GM12878 (cell line): ENCODE measurements at regions not wholly inside any gene's neighbourhood (a gene's known extent, or its start where the extent isn't known, plus 50 kb on each side); places are given as distances from the start of the nearest gene placed in this dataset.

ENCODE experiments used
- ATAC-seq: fragments of 200-7000 bp; cut with Tn5 transposase; 3 replicates; pipeline ENCODE4 v1.9.1; 2020; ENCODE audit warnings: mild to moderate bottlenecking, moderate library complexity
- BruUV-seq: library from RNA; stranded (reverse); fragments of 400-500 nt; replicated peaks from 2 replicates; lab custom pipeline; 2021; lab: Mats Ljungman, UMichigan
- CTCF ChIA-PET: fragments of 300-600 bp; sonication (Branson Sonifier 250); formaldehyde crosslinking; extraction: SDS; loops from one replicate; lab custom pipeline; 2021; ENCODE audit warnings: inconsistent platforms; lab: Yijun Ruan, JAX
- POLR2A ChIA-PET: fragments of 350-600 bp; formaldehyde crosslinking; extraction: SDS; loops from one replicate; lab custom pipeline; 2021; ENCODE audit warnings: inconsistent platforms; lab: Charles Lee
- RAD21 ChIA-PET: fragments of 300-600 bp; sonication (Branson Sonifier 250); formaldehyde crosslinking; loops from one replicate; lab custom pipeline; 2023; ENCODE audit warnings: antibody characterized with exemption; ENCODE audit not compliant: unreplicated experiment; lab: Charles Lee
- SMC1A ChIA-PET: fragments of 300-600 bp; sonication (Branson Sonifier 250); formaldehyde crosslinking; loops from one replicate; lab custom pipeline; 2023; ENCODE audit not compliant: unreplicated experiment, uncharacterized antibody; lab: Charles Lee
- DNase-seq: peaks from one replicate; pipeline ENCODE4 v3.0.0-alpha.2; 2011; ENCODE audit warnings: low read depth, low spot score
- FAIRE-seq: peaks from 3 replicates; lab custom pipeline; 2011; peaks lifted over from hg19 to GRCh38; lab: Jason Lieb, UNC
- H2AFZ ChIP-seq: 2 replicates; pipeline ENCODE4 v1.6.0; 2011; ENCODE audit warnings: low read depth, low read length, control low read depth; ENCODE audit not compliant: control insufficient read depth
- H3K27ac ChIP-seq: 2 replicates; pipeline ENCODE4 v1.5.1; 2011; ENCODE audit warnings: control low read depth; ENCODE audit not compliant: control insufficient read depth, insufficient read depth
- H3K27me3 ChIP-seq, 2 experiments: replicated peaks in 1 of 2; 2 replicates each; pipeline versions ENCODE4 v1.6.0 to v1.6.1; 2011; ENCODE audit warnings: low read length in 1 of 2; ENCODE audit not compliant: control insufficient read depth in 2 of 2, insufficient read depth in 2 of 2
- H3K36me3 ChIP-seq, 2 experiments: 2 replicates each; pipeline ENCODE4 v1.5.1; 2011; ENCODE audit warnings: low read length in 1 of 2; ENCODE audit not compliant: control insufficient read depth in 2 of 2, insufficient read depth in 2 of 2
- H3K4me1 ChIP-seq: 2 replicates; pipeline ENCODE4 v1.6.1; 2011; ENCODE audit warnings: mild to moderate bottlenecking, low read length, moderate library complexity, mixed read lengths; ENCODE audit not compliant: control insufficient read depth, insufficient read depth
- H3K4me2 ChIP-seq: 2 replicates; pipeline ENCODE4 v1.6.0; 2011; ENCODE audit warnings: control low read depth; ENCODE audit not compliant: control insufficient read depth, insufficient read depth
- H3K4me3 ChIP-seq: fragments of 200-600 bp; sonication (generic); 2 replicates; pipeline ENCODE4 v1.5.1; 2016
- H3K79me2 ChIP-seq: 2 replicates; pipeline ENCODE4 v1.6.0; 2011; ENCODE audit warnings: low read length; ENCODE audit not compliant: control insufficient read depth, insufficient read depth
- H3K9ac ChIP-seq: 2 replicates; pipeline ENCODE4 v1.8.0; 2011; ENCODE audit warnings: low read length, control low read depth, mixed read lengths; ENCODE audit not compliant: control insufficient read depth, insufficient read depth
- H3K9me3 ChIP-seq: replicated peaks from 3 replicates; pipeline ENCODE4 v1.5.1; 2011; ENCODE audit warnings: mild to moderate bottlenecking, low read length; ENCODE audit not compliant: control insufficient read depth, insufficient read depth
- H4K20me1 ChIP-seq: 2 replicates; pipeline ENCODE4 v1.6.0; 2011; ENCODE audit not compliant: control insufficient read depth, insufficient read depth
- BRCA1 ChIP-seq: IDR thresholded peaks from 2 replicates; pipeline ENCODE4 v1.6.1; 2011; ENCODE audit warnings: low read depth, low read length, improper control_type of control experiment
- CHD2 ChIP-seq: IDR thresholded peaks from 2 replicates; pipeline ENCODE4 v1.6.1; 2011; ENCODE audit warnings: low read depth, low read length, improper control_type of control experiment, borderline replicate concordance
- CREB1 ChIP-seq: IDR thresholded peaks from 2 replicates; pipeline ENCODE4 v1.6.1; 2012; ENCODE audit warnings: low read depth, mild to moderate bottlenecking, inconsistent platforms
- FOXK2 ChIP-seq: fragments of 450-650 bp; IDR thresholded peaks from 2 replicates; pipeline ENCODE4 v1.6.1; 2017; ENCODE audit warnings: mild to moderate bottlenecking, moderate library complexity
- IKZF1 ChIP-seq: fragments of 450-650 bp; conservative IDR thresholded peaks from 2 replicates; pipeline ENCODE4 v1.6.1; 2017; ENCODE audit warnings: antibody characterized with exemption, mild to moderate bottlenecking
- IKZF2 ChIP-seq, 2 experiments: fragments of 450-650 bp; IDR thresholded peaks; 2 replicates each; pipeline ENCODE4 v1.6.1; 2017; ENCODE audit warnings: mild to moderate bottlenecking in 2 of 2, moderate library complexity in 2 of 2
- KDM1A ChIP-seq: fragments of 200-600 bp; sonication (generic); IDR thresholded peaks from 2 replicates; pipeline ENCODE4 v1.6.1; 2016; ENCODE audit warnings: borderline replicate concordance
- MTA3 ChIP-seq: IDR thresholded peaks from 2 replicates; pipeline ENCODE4 v1.6.1; 2012; ENCODE audit warnings: low read length, inconsistent platforms, borderline replicate concordance
- PAX8 ChIP-seq: fragments of 450-650 bp; IDR thresholded peaks from 2 replicates; pipeline ENCODE4 v1.6.1; 2017; ENCODE audit warnings: mild to moderate bottlenecking, moderate library complexity
- SUZ12 ChIP-seq: fragments of 200-600 bp; sonication (generic); IDR thresholded peaks from one replicate; pipeline ENCODE4 v1.6.1; 2018; ENCODE audit warnings: antibody characterized with exemption, mild to moderate bottlenecking; ENCODE audit not compliant: unreplicated experiment
- ZNF207 ChIP-seq: fragments of 450-650 bp; IDR thresholded peaks from 2 replicates; pipeline ENCODE4 v1.6.1; 2014; ENCODE audit warnings: antibody characterized with exemption, mild to moderate bottlenecking, borderline replicate concordance
- ZNF217 ChIP-seq: fragments of 450-650 bp; IDR thresholded peaks from 2 replicates; pipeline ENCODE4 v1.6.1; 2017; ENCODE audit warnings: antibody characterized with exemption, mild to moderate bottlenecking
- ZSCAN29 ChIP-seq: fragments of 450-650 bp; IDR thresholded peaks from 2 replicates; pipeline ENCODE4 v1.6.1; 2017; ENCODE audit warnings: mild to moderate bottlenecking, moderate library complexity
- WGBS: methylation state at CpG from one replicate; pipeline ENCODE4 v1.1.6; 2016; ENCODE audit warnings: low lambda C conversion rate; ENCODE audit not compliant: insufficient replicate concordance, insufficient coverage; ENCODE audit errors: missing lambda C conversion rate; 5-methylcytosine and 5-hydroxymethylcytosine counted together
- in situ Hi-C: fragments of 300-500 bp; cut with MboI; formaldehyde crosslinking; loops from 9 replicates; pipeline ENCODE4 v1.14.3; 2018; ENCODE audit warnings: mixed read lengths
- intact Hi-C: fragments of 100-400 bp; cut with micrococcal nuclease; formaldehyde crosslinking; loops from one replicate; pipeline ENCODE4 v1.14.2; 2022; ENCODE audit not compliant: unreplicated experiment
- TF ChIP-seq, protein P1 (sequence below): fragments of 450-650 bp; IDR thresholded peaks from 2 replicates; pipeline ENCODE4 v1.6.1; 2016; ENCODE audit warnings: mild to moderate bottlenecking
- TF ChIP-seq, protein P2 (sequence below): IDR thresholded peaks from 2 replicates; pipeline ENCODE4 v1.6.1; 2012; ENCODE audit warnings: low read depth, low read length, improper control_type of control experiment
- TF ChIP-seq, protein P3 (sequence below): fragments of 450-650 bp; formaldehyde crosslinking; IDR thresholded peaks from 2 replicates; pipeline ENCODE4 v1.4.0; 2020; ENCODE audit warnings: mild to moderate bottlenecking, moderate library complexity
- TF ChIP-seq, protein P4 (sequence below): IDR thresholded peaks from 2 replicates; pipeline ENCODE4 v1.6.1; 2012; ENCODE audit warnings: mild to moderate bottlenecking, low read depth, low read length

DNA sequence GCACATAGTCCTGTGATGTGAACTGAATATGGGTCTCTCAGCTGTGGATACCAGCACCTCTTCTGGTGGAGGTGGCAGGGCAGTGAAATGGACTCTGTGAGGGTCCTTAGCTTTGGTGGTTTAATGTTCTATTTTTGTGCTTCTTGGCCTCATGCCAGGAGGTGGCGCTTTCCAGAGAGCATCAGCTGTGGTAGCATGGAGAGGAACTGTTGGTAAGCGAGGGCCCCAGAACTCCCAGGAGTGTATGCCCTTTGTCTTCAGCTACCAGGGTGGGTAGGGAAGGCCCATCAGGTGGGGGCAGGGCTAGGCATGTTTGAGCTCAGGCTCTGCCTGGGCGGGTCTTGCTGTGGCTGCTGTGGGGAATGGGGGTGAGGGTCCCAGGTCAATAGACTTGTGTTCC lies 241.7 kb downstream of the AEBP2 start:
- ATAC-seq, result no peak
- Histone ChIP-seq H3K4me3 (no peak overlapping the region), H3K79me2 (no peaks in the 10 kb centered on the region), H3K27ac (no peak overlapping the region), H3K9ac (no peak overlapping the region), H3K4me1 (no peaks in the 10 kb centered on the region), H4K20me1 (no peaks in the 10 kb centered on the region), H3K4me2 (no peak overlapping the region), H3K9me3 (no peaks in the 10 kb centered on the region; the same call in 2 of the 3 replicates), H3K27me3 (no peaks in the 10 kb centered on the region), H3K36me3 (no peaks in the 10 kb centered on the region), H2AFZ (no peak overlapping the region)
- ChIA-PET POLR2A (no interaction called here), CTCF (no interaction called here), SMC1A (no interaction called here), RAD21 (no interaction called here)
- WGBS, result 54% methylated on average over 3 of the region's 3 CpGs
- BruUV-seq, result no TSS peak
- TF ChIP-seq ZSCAN29, result no peak
- no peak for TF ChIP-seq MTA3
- no peak for TF ChIP-seq BRCA1
- TF ChIP-seq, protein P1, sequence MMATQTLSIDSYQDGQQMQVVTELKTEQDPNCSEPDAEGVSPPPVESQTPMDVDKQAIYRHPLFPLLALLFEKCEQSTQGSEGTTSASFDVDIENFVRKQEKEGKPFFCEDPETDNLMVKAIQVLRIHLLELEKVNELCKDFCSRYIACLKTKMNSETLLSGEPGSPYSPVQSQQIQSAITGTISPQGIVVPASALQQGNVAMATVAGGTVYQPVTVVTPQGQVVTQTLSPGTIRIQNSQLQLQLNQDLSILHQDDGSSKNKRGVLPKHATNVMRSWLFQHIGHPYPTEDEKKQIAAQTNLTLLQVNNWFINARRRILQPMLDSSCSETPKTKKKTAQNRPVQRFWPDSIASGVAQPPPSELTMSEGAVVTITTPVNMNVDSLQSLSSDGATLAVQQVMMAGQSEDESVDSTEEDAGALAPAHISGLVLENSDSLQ, result no peak
- TF ChIP-seq, protein P2, sequence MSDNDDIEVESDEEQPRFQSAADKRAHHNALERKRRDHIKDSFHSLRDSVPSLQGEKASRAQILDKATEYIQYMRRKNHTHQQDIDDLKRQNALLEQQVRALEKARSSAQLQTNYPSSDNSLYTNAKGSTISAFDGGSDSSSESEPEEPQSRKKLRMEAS, result no peak
- no peak for TF ChIP-seq CHD2
- TF ChIP-seq, protein P3, sequence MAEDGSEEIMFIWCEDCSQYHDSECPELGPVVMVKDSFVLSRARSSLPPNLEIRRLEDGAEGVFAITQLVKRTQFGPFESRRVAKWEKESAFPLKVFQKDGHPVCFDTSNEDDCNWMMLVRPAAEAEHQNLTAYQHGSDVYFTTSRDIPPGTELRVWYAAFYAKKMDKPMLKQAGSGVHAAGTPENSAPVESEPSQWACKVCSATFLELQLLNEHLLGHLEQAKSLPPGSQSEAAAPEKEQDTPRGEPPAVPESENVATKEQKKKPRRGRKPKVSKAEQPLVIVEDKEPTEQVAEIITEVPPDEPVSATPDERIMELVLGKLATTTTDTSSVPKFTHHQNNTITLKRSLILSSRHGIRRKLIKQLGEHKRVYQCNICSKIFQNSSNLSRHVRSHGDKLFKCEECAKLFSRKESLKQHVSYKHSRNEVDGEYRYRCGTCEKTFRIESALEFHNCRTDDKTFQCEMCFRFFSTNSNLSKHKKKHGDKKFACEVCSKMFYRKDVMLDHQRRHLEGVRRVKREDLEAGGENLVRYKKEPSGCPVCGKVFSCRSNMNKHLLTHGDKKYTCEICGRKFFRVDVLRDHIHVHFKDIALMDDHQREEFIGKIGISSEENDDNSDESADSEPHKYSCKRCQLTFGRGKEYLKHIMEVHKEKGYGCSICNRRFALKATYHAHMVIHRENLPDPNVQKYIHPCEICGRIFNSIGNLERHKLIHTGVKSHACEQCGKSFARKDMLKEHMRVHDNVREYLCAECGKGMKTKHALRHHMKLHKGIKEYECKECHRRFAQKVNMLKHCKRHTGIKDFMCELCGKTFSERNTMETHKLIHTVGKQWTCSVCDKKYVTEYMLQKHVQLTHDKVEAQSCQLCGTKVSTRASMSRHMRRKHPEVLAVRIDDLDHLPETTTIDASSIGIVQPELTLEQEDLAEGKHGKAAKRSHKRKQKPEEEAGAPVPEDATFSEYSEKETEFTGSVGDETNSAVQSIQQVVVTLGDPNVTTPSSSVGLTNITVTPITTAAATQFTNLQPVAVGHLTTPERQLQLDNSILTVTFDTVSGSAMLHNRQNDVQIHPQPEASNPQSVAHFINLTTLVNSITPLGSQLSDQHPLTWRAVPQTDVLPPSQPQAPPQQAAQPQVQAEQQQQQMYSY (CRISPR knock-in tag), result no peak
- no peak for TF ChIP-seq ZNF207
- no peak for TF ChIP-seq SUZ12
- no peak for TF ChIP-seq PAX8
- TF ChIP-seq CREB1, result no peak
- no peak for TF ChIP-seq ZNF217
- TF ChIP-seq IKZF1, result no peak
- no peak for TF ChIP-seq FOXK2
- TF ChIP-seq IKZF2 (IDR thresholded peaks at IDR 0.05), result no peak
- TF ChIP-seq KDM1A, result no peak
- TF ChIP-seq, protein P4, sequence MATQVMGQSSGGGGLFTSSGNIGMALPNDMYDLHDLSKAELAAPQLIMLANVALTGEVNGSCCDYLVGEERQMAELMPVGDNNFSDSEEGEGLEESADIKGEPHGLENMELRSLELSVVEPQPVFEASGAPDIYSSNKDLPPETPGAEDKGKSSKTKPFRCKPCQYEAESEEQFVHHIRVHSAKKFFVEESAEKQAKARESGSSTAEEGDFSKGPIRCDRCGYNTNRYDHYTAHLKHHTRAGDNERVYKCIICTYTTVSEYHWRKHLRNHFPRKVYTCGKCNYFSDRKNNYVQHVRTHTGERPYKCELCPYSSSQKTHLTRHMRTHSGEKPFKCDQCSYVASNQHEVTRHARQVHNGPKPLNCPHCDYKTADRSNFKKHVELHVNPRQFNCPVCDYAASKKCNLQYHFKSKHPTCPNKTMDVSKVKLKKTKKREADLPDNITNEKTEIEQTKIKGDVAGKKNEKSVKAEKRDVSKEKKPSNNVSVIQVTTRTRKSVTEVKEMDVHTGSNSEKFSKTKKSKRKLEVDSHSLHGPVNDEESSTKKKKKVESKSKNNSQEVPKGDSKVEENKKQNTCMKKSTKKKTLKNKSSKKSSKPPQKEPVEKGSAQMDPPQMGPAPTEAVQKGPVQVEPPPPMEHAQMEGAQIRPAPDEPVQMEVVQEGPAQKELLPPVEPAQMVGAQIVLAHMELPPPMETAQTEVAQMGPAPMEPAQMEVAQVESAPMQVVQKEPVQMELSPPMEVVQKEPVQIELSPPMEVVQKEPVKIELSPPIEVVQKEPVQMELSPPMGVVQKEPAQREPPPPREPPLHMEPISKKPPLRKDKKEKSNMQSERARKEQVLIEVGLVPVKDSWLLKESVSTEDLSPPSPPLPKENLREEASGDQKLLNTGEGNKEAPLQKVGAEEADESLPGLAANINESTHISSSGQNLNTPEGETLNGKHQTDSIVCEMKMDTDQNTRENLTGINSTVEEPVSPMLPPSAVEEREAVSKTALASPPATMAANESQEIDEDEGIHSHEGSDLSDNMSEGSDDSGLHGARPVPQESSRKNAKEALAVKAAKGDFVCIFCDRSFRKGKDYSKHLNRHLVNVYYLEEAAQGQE, result no peak
- intact Hi-C loops (no loop called here), in situ Hi-C loops (no loop called here)
- no peak for FAIRE-seq
- no peak for DNase-seq
